NAMALWA (cell line): ENCODE measurements at regions not wholly inside any gene's neighbourhood (a gene's known extent, or its start where the extent isn't known, plus 50 kb on each side); places are given as distances from the start of the nearest gene placed in this dataset.

ENCODE experiments used
- DNase-seq: peaks from one replicate; pipeline ENCODE4 v3.0.0-alpha.2; 2015; ENCODE audit warnings: low spot score

- DNase-seq = no peak
Observed at GRCh38 chr2:20150110-20150706, 74.7 kb downstream of the SDC1 start.

- no peak for DNase-seq
Observed at GRCh38 chr2:20149703-20150030, 75.3 kb downstream of the SDC1 start.

GRCh38 chr2:20148923-20149702, 75.8 kb downstream of the SDC1 start:
- no peak for DNase-seq

- no peak for DNase-seq
Observed at GRCh38 chr2:20148426-20148922, 76.5 kb downstream of the SDC1 start.

GRCh38 chr2:20147351-20147750, 77.6 kb downstream of the SDC1 start:
- no peak for DNase-seq

- DNase-seq = no peak
Observed at GRCh38 chr2:20146401-20146800, 78.5 kb downstream of the SDC1 start.

- DNase-seq = no peak
Observed at GRCh38 chr2:20145497-20146193, 79.3 kb downstream of the SDC1 start.

GRCh38 chr2:20144861-20145260, 80.1 kb downstream of the SDC1 start:
- no peak for DNase-seq

- DNase-seq = no peak
Observed at GRCh38 chr2:20144196-20144595, 80.7 kb downstream of the SDC1 start.

GRCh38 chr2:20143263-20143662, 81.7 kb downstream of the SDC1 start:
- no peak for DNase-seq

- DNase-seq = no peak
Observed at GRCh38 chr2:20141806-20142205, 83.1 kb downstream of the SDC1 start.

- DNase-seq = no peak
Observed at GRCh38 chr2:20141056-20141762, 83.7 kb downstream of the SDC1 start.

GRCh38 chr2:20140321-20141055, 84.4 kb downstream of the SDC1 start:
- DNase-seq = no peak

- DNase-seq = no peak
Observed at GRCh38 chr2:20139407-20140172, 85.3 kb downstream of the SDC1 start.

GRCh38 chr2:20138696-20139095, 86.2 kb downstream of the SDC1 start:
- DNase-seq = no peak

GRCh38 chr2:20137884-20138283, 86.5 kb upstream of the LAPTM4A start:
- DNase-seq = no peak

- DNase-seq = no peak
Observed at GRCh38 chr2:20137131-20137571, 85.7 kb upstream of the LAPTM4A start.

GRCh38 chr2:20136149-20136548, 84.7 kb upstream of the LAPTM4A start:
- DNase-seq = no peak

- peak; percentile 76 for DNase-seq
Observed at GRCh38 chr2:20135631-20136050, 84.2 kb upstream of the LAPTM4A start.

GRCh38 chr2:20132990-20133535, 81.6 kb upstream of the LAPTM4A start:
- no peak for DNase-seq
